OCI-LY7 (cell line): ENCODE measurements at regions not wholly inside any gene's neighbourhood (a gene's known extent, or its start where the extent isn't known, plus 50 kb on each side); places are given as distances from the start of the nearest gene placed in this dataset.

Source experiments
- CTCF ChIP-seq: fragments of 200-600 bp; sonication (generic); conservative IDR thresholded peaks from 2 replicates; pipeline ENCODE4 v1.5.1; 2014; ENCODE audit warnings: mild to moderate bottlenecking, antibody characterized with exemption, low read length, moderate library complexity, mixed read lengths
- EZH2phosphoT487 ChIP-seq: fragments of 200-600 bp; sonication (generic); IDR thresholded peaks from 2 replicates; pipeline ENCODE4 v1.6.1; 2018; ENCODE audit warnings: low read depth, borderline replicate concordance, mild to moderate bottlenecking, mixed run types, antibody characterized with exemption, low read length, moderate library complexity, mixed read lengths

- no peak for TF ChIP-seq CTCF
- TF ChIP-seq EZH2phosphoT487 = no peak
Measured at GRCh38 chr6:134702279-134702678, 247.6 kb downstream of the ALDH8A1 start.
